ENCODE measurements at regions not wholly inside any gene's neighbourhood (a gene's known extent, or its start where the extent isn't known, plus 50 kb on each side); places are given as distances from the start of the nearest gene placed in this dataset.

GRCh38 chr9:102355982-102356381 is 617.5 kb upstream of the GRIN3A start:
- TF ChIP-seq CTCF (IDR thresholded peaks at IDR 0.05) = no peak
- TF ChIP-seq POLR2A (IDR thresholded peaks at IDR 0.05) = no peak

Measured in uterus (tissue), 2 donors.